ENCODE measurements at regions not wholly inside any gene's neighbourhood (a gene's known extent, or its start where the extent isn't known, plus 50 kb on each side); places are given as distances from the start of the nearest gene placed in this dataset.

- H3K27me3 ChIP-seq (replicated peaks in 1 of 7) = peaks cover 0 to 4% (median 0%) of the 10 kb centered on the region in 7 donors
- 81 to 91% (median 84%) methylated on average over 10 of the region's 10 CpGs for WGBS, 5 donors
- peaks cover 0 to 4% (median 0%) of the 10 kb centered on the region in 8 donors for H3K9me3 ChIP-seq
- peak; percentile 22 for DNase-seq
- H3K4me1 ChIP-seq = no peaks in the 10 kb centered on the region
- TF ChIP-seq POLR2A (IDR thresholded peaks at IDR 0.05) (no peak), POLR2AphosphoS5 (IDR thresholded peaks at IDR 0.05) (no peak), CTCF (IDR thresholded peaks at IDR 0.05 in 8 of 11, conservative IDR thresholded peaks at IDR 0.05 in 3 of 11) (no peak)
- no peaks in the 10 kb centered on the region for H3K36me3 ChIP-seq
- no peak overlapping the region for H3K4me3 ChIP-seq
- H3K27ac ChIP-seq = no peak overlapping the region
- intact Hi-C loops (cut with DNase I; ENCODE audit: low total_unique reads) = no loop called here
Measured at GRCh38 chr22:48734359-48734758, 1093.3 kb downstream of the BRD1 start.

GRCh38 chr22:48729499-48730171 lies 1098.0 kb downstream of the BRD1 start:
- H3K4me1 ChIP-seq = no peaks in the 10 kb centered on the region
- H3K4me3 ChIP-seq = no peak overlapping the region
- DNase-seq = peak; percentile 28
- peaks cover 4 to 25% (median 18%) of the 10 kb centered on the region in 8 donors for H3K9me3 ChIP-seq
- no peak for TF ChIP-seq POLR2AphosphoS5 (IDR thresholded peaks at IDR 0.05)
- TF ChIP-seq POLR2A (IDR thresholded peaks at IDR 0.05) = no peak
- TF ChIP-seq CTCF (IDR thresholded peaks at IDR 0.05 in 8 of 11, conservative IDR thresholded peaks at IDR 0.05 in 3 of 11) = no peak
- 85 to 93% (median 91%) methylated on average over 9 of the region's 9 CpGs for WGBS, 5 donors
- peaks cover 0 to 8% (median 0%) of the 10 kb centered on the region in 7 donors for H3K27me3 ChIP-seq (replicated peaks in 1 of 7)
- intact Hi-C loops (cut with DNase I; ENCODE audit: low total_unique reads) = no loop called here
- no peak overlapping the region for H3K27ac ChIP-seq
- no peaks in the 10 kb centered on the region for H3K36me3 ChIP-seq

- H3K27me3 ChIP-seq (replicated peaks in 1 of 7) = peaks cover 0 to 10% (median 0%) of the 10 kb centered on the region in 7 donors
- H3K27ac ChIP-seq = no peak overlapping the region
- TF ChIP-seq POLR2AphosphoS5 (IDR thresholded peaks at IDR 0.05) (no peak), CTCF (IDR thresholded peaks at IDR 0.05 in 8 of 11, conservative IDR thresholded peaks at IDR 0.05 in 3 of 11) (no peak), POLR2A (IDR thresholded peaks at IDR 0.05) (no peak)
- H3K36me3 ChIP-seq = no peaks in the 10 kb centered on the region
- H3K9me3 ChIP-seq = peaks cover 4 to 25% (median 18%) of the 10 kb centered on the region in 8 donors
- 78 to 89% (median 83%) methylated on average over 3 of the region's 3 CpGs for WGBS, 5 donors
- DNase-seq = no peak
- no peaks in the 10 kb centered on the region for H3K4me1 ChIP-seq
- H3K4me3 ChIP-seq = no peak overlapping the region
- intact Hi-C loops (cut with DNase I; ENCODE audit: low total_unique reads) = no loop called here
Measured at GRCh38 chr22:48727454-48728058, 1100.1 kb downstream of the BRD1 start.

GRCh38 chr22:48724899-48725298 lies 1102.8 kb downstream of the BRD1 start:
- intact Hi-C loops (cut with DNase I; ENCODE audit: low total_unique reads) = no loop called here
- 79 to 94% (median 84%) methylated on average over 12 of the region's 12 CpGs for whole genome bisulfite sequencing, 5 donors
- TF ChIP-seq POLR2A (IDR thresholded peaks at IDR 0.05) = no peak
- no peak for TF ChIP-seq CTCF (IDR thresholded peaks at IDR 0.05 in 8 of 11, conservative IDR thresholded peaks at IDR 0.05 in 3 of 11)
- no peak for TF ChIP-seq POLR2AphosphoS5 (IDR thresholded peaks at IDR 0.05)
- Histone ChIP-seq H3K27ac (no peak overlapping the region), H3K36me3 (no peaks in the 10 kb centered on the region), H3K27me3 (replicated peaks in 1 of 7) (peaks cover 0 to 19% (median 0%) of the 10 kb centered on the region in 7 donors), H3K9me3 (peaks cover 4 to 25% (median 18%) of the 10 kb centered on the region in 8 donors), H3K4me1 (no peaks in the 10 kb centered on the region), H3K4me3 (no peak overlapping the region)
- DNase-seq = peak; percentile 57

All from spleen (tissue), 11 donors.